ENCODE measurements at regions not wholly inside any gene's neighbourhood (a gene's known extent, or its start where the extent isn't known, plus 50 kb on each side); places are given as distances from the start of the nearest gene placed in this dataset.

GRCh38 chr11:19404787-19405186 lies 164.0 kb upstream of the E2F8 start:
- no peaks in the 10 kb centered on the region for H3F3A ChIP-seq (replicated peaks; ENCODE audit: low read depth)
- Mint-ChIP-seq H3K4me1 (peaks cover 7% of the 10 kb centered on the region; the same call in 2 of the 3 replicates), H3K36me3 (ENCODE audit: low read depth) (no peaks in the 10 kb centered on the region), H3K9me3 (no peaks in the 10 kb centered on the region), H3K27me3 (ENCODE audit: insufficient read depth, low read depth, poor library complexity) (peaks cover 4% of the 10 kb centered on the region), H3K27ac (no peak overlapping the region), H3K4me3 (no peak overlapping the region)
- H3K27ac ChIP-seq (ENCODE audit: low read depth), result no peak overlapping the region
- no peak overlapping the region for H3K4me3 ChIP-seq
- H3K36me3 ChIP-seq (ENCODE audit: insufficient read depth), result no peaks in the 10 kb centered on the region; the same call in 1 of the 2 replicates
- no peaks in the 10 kb centered on the region for H3K9me2 ChIP-seq (ENCODE audit: insufficient read depth)
- no peak for DNase-seq (ENCODE audit: low spot score)
- no peaks in the 10 kb centered on the region for H4K20me1 ChIP-seq (replicated peaks; ENCODE audit: insufficient read depth)
- no peak for TF ChIP-seq NANOG (IDR thresholded peaks at IDR 0.05; ENCODE audit: borderline replicate concordance)
- no peak for TF ChIP-seq ZNF114 (CRISPR knock-in tag; IDR thresholded peaks at IDR 0.05)
- TF ChIP-seq JUNB (IDR thresholded peaks at IDR 0.05; ENCODE audit: unreplicated experiment), result no peak
- TF ChIP-seq POLR2AphosphoS5 (IDR thresholded peaks at IDR 0.05; ENCODE audit: low read depth), result no peak
- TF ChIP-seq ETS1 (IDR thresholded peaks at IDR 0.05), result no peak
- TF ChIP-seq ZNF331 (CRISPR knock-in tag; IDR thresholded peaks at IDR 0.05; ENCODE audit: low read depth), result no peak
- no peak for TF ChIP-seq EZH2phosphoT487 (IDR thresholded peaks at IDR 0.05; ENCODE audit: unreplicated experiment)
- TF ChIP-seq EZH2 (IDR thresholded peaks at IDR 0.05; ENCODE audit: low read depth, unreplicated experiment), result no peak
- no peak for TF ChIP-seq CTCF (conservative IDR thresholded peaks at IDR 0.05; ENCODE audit: low read depth in 2 of 2)
- no peak for TF ChIP-seq ZNF462 (CRISPR knock-in tag; IDR thresholded peaks at IDR 0.05)
- no peak for TF ChIP-seq STAT1 (IDR thresholded peaks at IDR 0.05; ENCODE audit: unreplicated experiment)
- TF ChIP-seq REST (IDR thresholded peaks at IDR 0.05; ENCODE audit: unreplicated experiment), result no peak
- TF ChIP-seq CREB1 (CRISPR knock-in tag; IDR thresholded peaks at IDR 0.05; ENCODE audit: low read depth), result no peak
- H3K4me2 ChIP-seq, result no peak overlapping the region
- peaks cover 1% of the 10 kb centered on the region; the same call in 1 of the 2 replicates for H3K4me1 ChIP-seq (ENCODE audit: insufficient read depth)
- H2AFZ ChIP-seq, result peak overlapping the region; percentile 32; the same call in 1 of the 2 replicates
- no peaks in the 10 kb centered on the region for H3K79me2 ChIP-seq (replicated peaks; ENCODE audit: insufficient read depth)
- H3K27me3 ChIP-seq (ENCODE audit: insufficient read depth), result no peaks in the 10 kb centered on the region
- no peak for ATAC-seq
